Ascending aorta (tissue), 2 donors: ENCODE measurements at regions not wholly inside any gene's neighbourhood (a gene's known extent, or its start where the extent isn't known, plus 50 kb on each side); places are given as distances from the start of the nearest gene placed in this dataset.

ENCODE experiments used
- DNase-seq, 2 donors: peaks; one replicate each; pipeline ENCODE4 v3.0.0-alpha.2; 2019; ENCODE audit warnings: low spot score in 2 of 2
- H3K27ac ChIP-seq, 2 donors: fragments of 200-600 bp; sonication (generic); one replicate each; pipeline ENCODE4 v1.5.1; 2016 to 2017; ENCODE audit warnings: mild to moderate bottlenecking in 1 of 2
- H3K27me3 ChIP-seq: fragments of 200-600 bp; sonication (generic); one replicate; pipeline ENCODE4 v1.5.1; 2017
- H3K36me3 ChIP-seq, 2 donors: fragments of 200-600 bp; sonication (generic); one replicate each; pipeline ENCODE4 v1.5.1; 2016
- H3K4me1 ChIP-seq, 2 donors: fragments of 200-600 bp; sonication (generic); one replicate each; pipeline ENCODE4 v1.5.1; 2016 to 2017; ENCODE audit warnings: mild to moderate bottlenecking in 1 of 2
- H3K4me3 ChIP-seq, 2 donors: fragments of 200-600 bp; sonication (generic); one replicate each; pipeline ENCODE4 v1.5.1; 2016 to 2017; ENCODE audit warnings: mild to moderate bottlenecking in 1 of 2
- H3K9me3 ChIP-seq, 2 donors: fragments of 200-600 bp; sonication (generic); one replicate each; pipeline ENCODE4 v1.5.1; 2016
- intact Hi-C: fragments of 100-400 bp; cut with DNase I; formaldehyde crosslinking; loops from one replicate; pipeline ENCODE4 v1.15.1; 2023
- TF ChIP-seq, protein P1 (sequence below), 3 experiments: fragments of 200-600 bp in 2 of 3; fragments of 450-650 bp in 1 of 3; sonication (generic) in 2 of 3; IDR thresholded peaks; one replicate each; pipeline ENCODE4 v1.5.1; 2016 to 2019; ENCODE audit warnings: antibody characterized with exemption in 3 of 3, mild to moderate bottlenecking in 1 of 3, moderate library complexity in 1 of 3

GRCh38 chr18:6650127-6650507, 79.4 kb upstream of the ARHGAP28 start:
- TF ChIP-seq, protein P1, sequence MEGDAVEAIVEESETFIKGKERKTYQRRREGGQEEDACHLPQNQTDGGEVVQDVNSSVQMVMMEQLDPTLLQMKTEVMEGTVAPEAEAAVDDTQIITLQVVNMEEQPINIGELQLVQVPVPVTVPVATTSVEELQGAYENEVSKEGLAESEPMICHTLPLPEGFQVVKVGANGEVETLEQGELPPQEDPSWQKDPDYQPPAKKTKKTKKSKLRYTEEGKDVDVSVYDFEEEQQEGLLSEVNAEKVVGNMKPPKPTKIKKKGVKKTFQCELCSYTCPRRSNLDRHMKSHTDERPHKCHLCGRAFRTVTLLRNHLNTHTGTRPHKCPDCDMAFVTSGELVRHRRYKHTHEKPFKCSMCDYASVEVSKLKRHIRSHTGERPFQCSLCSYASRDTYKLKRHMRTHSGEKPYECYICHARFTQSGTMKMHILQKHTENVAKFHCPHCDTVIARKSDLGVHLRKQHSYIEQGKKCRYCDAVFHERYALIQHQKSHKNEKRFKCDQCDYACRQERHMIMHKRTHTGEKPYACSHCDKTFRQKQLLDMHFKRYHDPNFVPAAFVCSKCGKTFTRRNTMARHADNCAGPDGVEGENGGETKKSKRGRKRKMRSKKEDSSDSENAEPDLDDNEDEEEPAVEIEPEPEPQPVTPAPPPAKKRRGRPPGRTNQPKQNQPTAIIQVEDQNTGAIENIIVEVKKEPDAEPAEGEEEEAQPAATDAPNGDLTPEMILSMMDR (IDR thresholded peaks at IDR 0.05): no peak
- Histone ChIP-seq H3K36me3 (no peaks in the 10 kb centered on the region), H3K27ac (no peak overlapping the region), H3K4me1 (no peaks in the 10 kb centered on the region), H3K4me3 (no peak overlapping the region), H3K9me3 (no peaks in the 10 kb centered on the region), H3K27me3 (no peaks in the 10 kb centered on the region)
- intact Hi-C loops: no loop called here
- no peak for DNase-seq

DNA sequence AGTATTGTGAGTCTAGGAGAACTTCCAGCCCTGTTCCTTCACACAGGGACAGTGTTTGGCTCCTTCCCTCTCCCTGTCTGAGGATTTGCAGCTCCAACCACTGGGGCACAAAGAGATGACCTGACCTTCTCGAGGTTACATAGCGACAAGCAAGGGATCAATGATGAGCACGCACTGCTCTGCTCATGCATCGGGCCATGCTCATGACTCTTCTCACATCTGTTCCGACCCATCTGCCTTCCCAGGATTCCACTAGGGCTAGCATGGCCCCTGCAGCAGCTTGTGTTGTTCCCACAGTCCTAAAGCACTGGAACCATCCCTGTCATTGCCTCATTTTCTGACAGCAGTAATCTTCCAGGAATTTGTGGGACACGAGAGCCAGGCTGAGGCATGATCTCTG, 78.8 kb upstream of the ARHGAP28 start:
- Histone ChIP-seq H3K4me3 (no peak overlapping the region), H3K36me3 (no peaks in the 10 kb centered on the region), H3K27ac (no peak overlapping the region), H3K4me1 (no peaks in the 10 kb centered on the region), H3K9me3 (no peaks in the 10 kb centered on the region), H3K27me3 (no peaks in the 10 kb centered on the region)
- no peak for DNase-seq
- TF ChIP-seq, protein P1 (IDR thresholded peaks at IDR 0.05): no peak
- intact Hi-C loops: no loop called here

- Histone ChIP-seq H3K4me3 (no peak overlapping the region), H3K4me1 (no peaks in the 10 kb centered on the region), H3K27ac (no peak overlapping the region), H3K9me3 (no peaks in the 10 kb centered on the region), H3K36me3 (no peaks in the 10 kb centered on the region), H3K27me3 (no peaks in the 10 kb centered on the region)
- no peak for DNase-seq
- TF ChIP-seq, protein P1 (IDR thresholded peaks at IDR 0.05): no peak
- intact Hi-C loops: no loop called here
Observed at GRCh38 chr18:6652098-6652497, 77.4 kb upstream of the ARHGAP28 start.

DNA sequence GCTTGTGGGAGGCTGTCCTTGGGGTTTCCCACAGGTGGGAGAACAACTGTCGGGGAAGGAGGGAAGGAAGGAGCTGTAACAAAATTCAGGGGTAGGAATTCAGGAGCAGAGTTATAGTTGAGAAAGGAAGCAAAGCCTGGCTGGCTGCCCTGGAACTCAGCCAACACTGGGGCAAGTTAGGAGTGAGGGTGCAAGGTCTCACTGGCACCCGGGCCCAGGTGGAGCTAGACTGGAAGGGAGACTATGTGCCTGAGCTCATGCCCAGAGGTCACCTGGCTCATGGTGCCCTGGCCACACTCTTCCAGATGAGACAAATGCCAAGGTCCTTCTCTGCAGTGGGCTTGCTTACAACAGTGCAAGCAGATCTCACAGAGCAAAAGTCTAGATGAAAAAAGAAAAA, 75.6 kb upstream of the ARHGAP28 start:
- no peaks in the 10 kb centered on the region for H3K36me3 ChIP-seq
- no peaks in the 10 kb centered on the region for H3K9me3 ChIP-seq
- intact Hi-C loops: no loop called here
- no peak overlapping the region for H3K4me3 ChIP-seq
- no peaks in the 10 kb centered on the region for H3K4me1 ChIP-seq
- no peaks in the 10 kb centered on the region for H3K27me3 ChIP-seq
- no peak for DNase-seq
- TF ChIP-seq, protein P1 (IDR thresholded peaks at IDR 0.05): no peak
- H3K27ac ChIP-seq: no peak overlapping the region

DNA sequence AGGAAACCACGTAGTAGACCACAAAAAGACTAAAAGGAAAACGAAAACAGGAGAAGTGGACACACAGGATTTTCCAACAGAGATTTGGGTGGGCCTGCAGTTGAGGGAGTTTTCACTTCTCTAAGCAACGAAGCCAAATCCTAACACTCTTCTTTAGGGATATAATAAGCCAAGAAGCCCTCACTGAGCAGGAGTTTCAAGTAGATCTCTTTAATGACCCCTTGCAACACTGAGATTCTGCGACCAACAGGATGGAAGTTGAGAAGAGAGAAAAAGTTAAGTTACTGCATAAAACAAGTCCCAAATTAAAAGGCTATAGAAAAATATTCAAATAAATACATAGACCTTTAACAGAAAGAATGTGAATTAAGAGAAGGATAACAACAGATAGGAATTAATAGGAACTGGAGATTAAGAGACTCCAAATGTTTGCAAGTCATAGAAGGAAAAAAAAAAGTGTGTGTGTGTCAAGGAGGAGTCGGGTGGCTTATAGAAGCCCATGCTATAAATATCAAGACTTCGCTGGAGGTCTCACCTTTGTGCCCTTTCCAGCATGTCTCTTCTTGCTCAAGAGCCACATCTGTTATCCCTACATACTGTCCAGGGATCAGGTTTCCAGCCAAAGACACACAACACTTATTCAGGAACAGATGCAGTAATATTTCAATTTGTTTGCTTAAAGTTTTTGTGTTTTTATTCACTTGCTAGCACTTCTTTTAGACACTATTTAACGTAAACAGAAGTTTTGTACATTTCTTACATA, 69.4 kb upstream of the ARHGAP28 start:
- no peaks in the 10 kb centered on the region for H3K9me3 ChIP-seq
- H3K27ac ChIP-seq: no peak overlapping the region
- no peaks in the 10 kb centered on the region for H3K36me3 ChIP-seq
- no peak overlapping the region for H3K4me3 ChIP-seq
- no peaks in the 10 kb centered on the region for H3K27me3 ChIP-seq
- no peak for DNase-seq
- H3K4me1 ChIP-seq: no peaks in the 10 kb centered on the region
- TF ChIP-seq, protein P1 (IDR thresholded peaks at IDR 0.05): no peak
- intact Hi-C loops: no loop called here
